ENCODE measurements at regions not wholly inside any gene's neighbourhood (a gene's known extent, or its start where the extent isn't known, plus 50 kb on each side); places are given as distances from the start of the nearest gene placed in this dataset.

- DNase-seq (ENCODE audit: low read depth) = no peak
These were observed 63.7 kb upstream of the TMCO5A start for GRCh38 chr15:37870711-37871110.

- no peak for DNase-seq (ENCODE audit: low read depth)
These were observed 61.8 kb upstream of the TMCO5A start for GRCh38 chr15:37872661-37873060.

DNA sequence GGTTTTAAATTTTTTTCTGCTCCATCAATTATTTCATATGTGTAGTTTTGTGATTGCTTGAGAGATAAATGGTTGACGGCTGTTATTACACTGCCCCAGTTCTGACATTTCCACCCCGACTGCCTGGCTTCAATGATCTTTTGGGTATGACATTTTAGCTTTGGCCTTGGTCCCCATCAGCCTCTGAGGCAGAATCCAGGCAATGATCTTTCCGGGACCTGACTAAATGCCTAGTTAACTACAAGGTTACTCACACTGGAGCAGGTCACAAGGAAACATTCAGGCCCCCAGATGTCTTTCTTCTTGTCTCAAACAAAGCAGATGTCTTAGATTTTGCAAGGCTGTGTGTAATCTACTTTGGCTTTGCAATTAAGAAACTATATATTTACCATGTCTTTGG, 61.1 kb upstream of the TMCO5A start:
- no peak for DNase-seq (ENCODE audit: low read depth)

- DNase-seq (ENCODE audit: low read depth) = no peak
These were observed 57.5 kb upstream of the TMCO5A start for GRCh38 chr15:37876900-37877299.

DNA sequence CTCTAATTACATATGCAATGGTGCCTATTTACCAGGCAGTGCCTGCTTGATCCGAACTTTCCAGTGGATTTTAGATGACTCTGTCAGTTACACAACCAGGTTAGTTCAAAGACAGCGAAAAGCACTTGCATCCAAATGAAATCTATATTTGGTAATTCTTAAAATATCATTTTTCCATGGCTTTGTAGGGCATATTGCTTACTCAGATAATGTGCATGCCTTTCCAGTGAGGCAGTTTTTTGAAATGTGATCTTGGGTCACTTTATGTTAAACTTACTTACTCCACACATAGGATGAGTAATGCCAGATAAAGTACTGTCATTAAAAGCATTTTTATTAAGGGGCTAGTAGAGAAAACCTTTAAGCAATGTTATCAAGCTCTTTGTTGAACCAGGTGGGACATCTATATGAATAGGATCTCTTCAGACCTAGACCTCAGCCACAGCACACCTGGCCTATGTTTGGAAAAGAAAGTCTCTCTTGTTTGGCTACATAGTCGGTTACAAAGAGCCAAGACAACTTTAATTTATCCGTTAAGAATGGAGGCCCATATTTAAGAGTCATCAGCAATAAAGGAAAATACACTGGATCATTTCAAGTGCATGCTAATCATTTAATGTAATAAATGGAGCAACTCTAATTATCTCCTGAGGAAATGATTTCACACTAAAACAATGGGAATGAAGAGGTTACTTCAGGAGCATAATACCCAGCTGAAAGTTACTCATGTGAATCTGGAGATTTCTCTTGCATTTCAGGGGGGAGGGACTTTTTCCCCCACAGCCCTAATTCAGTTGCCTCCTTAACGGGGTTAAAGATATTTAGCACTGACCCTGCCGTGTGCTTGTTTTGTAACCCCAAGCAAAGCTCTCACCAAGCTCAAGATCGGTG, 56.3 kb upstream of the TMCO5A start:
- no peak for DNase-seq (ENCODE audit: low read depth)

DNA sequence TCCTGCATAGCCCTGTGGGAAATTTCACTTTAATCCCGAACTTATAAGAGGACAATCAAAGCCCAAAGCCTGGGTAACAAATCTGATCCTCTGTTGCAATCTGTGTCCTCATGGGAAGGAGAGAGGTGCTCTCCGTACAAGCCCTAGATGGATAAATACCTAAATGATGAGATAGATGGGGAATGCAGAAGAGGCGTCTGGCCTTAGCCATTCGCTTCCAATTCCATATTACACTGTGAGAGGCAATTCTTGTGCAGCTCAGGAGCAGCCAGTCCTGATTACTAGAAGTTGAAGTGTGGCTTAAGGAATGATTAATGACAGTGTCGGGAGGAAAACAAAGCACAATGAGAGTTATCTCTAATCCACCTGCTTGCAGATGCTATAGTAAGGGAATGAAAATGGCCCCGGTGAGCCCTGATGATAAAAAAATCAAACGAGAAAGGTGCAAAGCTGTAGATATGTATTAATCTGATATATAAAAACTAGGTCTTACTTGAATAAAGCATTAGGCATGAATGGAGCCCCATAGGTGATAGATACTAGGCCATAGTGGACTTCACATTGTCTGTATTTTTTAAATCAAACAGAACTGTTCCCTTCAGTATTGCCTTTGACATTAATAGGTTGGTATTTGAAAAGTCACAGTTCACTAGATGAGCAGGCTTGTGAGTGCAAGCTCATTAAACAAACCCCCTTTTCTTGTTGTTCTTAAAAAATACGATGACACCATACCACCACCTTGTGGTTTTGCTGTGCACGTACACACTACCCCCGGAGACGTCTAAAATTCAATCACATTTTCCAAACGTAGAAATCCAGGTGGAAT, 54.2 kb upstream of the TMCO5A start:
- DNase-seq (ENCODE audit: low read depth) = no peak

- no peak for DNase-seq (ENCODE audit: low read depth)
These were observed 53.6 kb upstream of the TMCO5A start for GRCh38 chr15:37880835-37881153.

DNA sequence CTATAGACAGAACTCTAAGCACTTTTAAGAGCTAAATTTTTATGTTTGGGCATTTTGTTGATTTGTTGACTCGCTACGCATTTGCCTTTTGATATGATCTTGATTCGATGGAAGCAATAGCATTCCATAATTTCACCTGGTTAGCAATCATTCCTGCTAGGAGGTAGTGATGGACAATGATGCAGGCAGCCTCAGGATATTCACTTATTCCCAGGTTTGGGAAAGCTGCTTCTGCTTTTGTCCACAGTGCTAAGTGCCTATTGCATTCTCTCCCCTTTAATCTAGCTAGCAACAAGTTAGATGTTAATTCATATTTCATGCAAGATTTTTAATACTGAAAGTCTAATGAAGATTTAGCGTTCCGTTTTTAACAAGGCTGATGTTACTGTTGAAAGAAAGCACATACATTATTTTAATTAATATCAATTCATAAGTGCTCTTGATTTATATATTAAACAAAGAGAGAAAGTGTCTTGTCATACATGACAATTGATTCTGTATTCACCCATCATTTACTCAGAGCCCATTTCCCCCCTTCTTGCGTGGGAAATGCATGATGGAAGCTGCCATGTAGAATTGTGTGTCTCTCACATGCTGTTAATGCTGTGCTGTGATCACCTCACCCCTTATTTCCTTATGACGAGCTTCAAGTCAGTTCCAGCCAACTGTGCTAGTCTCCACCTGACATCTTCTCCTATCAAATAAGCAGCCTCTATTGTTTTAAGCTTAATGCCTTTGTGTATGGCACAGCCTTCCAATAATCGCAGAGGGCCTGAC, 53.0 kb upstream of the TMCO5A start:
- no peak for DNase-seq (ENCODE audit: low read depth)

DNA sequence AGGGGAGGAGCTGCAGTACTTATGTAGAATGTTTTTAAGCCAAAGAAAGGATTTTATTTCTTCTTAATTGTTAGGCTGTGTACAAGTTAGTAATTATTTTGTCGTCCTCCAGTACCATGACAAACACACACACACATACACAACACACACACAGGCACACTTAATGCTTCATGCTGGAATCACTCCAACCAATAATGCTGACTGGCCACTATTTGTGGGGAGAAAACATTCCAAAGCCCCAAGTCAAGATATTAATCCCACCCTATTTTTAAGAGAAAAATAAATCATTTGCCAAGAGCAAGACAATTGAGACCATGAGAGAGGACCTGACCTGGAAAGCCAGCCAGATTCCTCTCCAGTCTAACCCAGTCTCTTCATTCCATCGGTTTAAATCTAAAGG, 51.8 kb upstream of the TMCO5A start:
- DNase-seq (ENCODE audit: low read depth) = no peak

Data from activated T-cell treated with anti-CD3 and anti-CD28 coated beads for 48 hours (primary cell).